OCI-LY7 (cell line): ENCODE measurements at regions not wholly inside any gene's neighbourhood (a gene's known extent, or its start where the extent isn't known, plus 50 kb on each side); places are given as distances from the start of the nearest gene placed in this dataset.

Experiments used
- BruUV-seq: library from RNA; stranded (reverse); fragments of 400-500 nt; replicated peaks from 2 replicates; lab custom pipeline; 2021; lab: Mats Ljungman, UMichigan
- CTCF ChIA-PET: fragments of 300-600 bp; sonication (Branson Sonifier 250); formaldehyde crosslinking; loops from one replicate; lab custom pipeline; 2022; ENCODE audit warnings: antibody characterized with exemption; ENCODE audit not compliant: unreplicated experiment; lab: Charles Lee
- POLR2A ChIA-PET: fragments of 300-600 bp; sonication (Branson Sonifier 250); formaldehyde crosslinking; loops from one replicate; lab custom pipeline; 2022; ENCODE audit warnings: antibody characterized with exemption; lab: Charles Lee
- DNase-seq: peaks from one replicate; pipeline ENCODE4 v3.0.0-alpha.2; 2015; ENCODE audit warnings: low spot score
- H2AFZ ChIP-seq: fragments of 200-600 bp; sonication (generic), shearing (Covaris generic); 2 replicates; pipeline ENCODE4 v1.6.1; 2014; ENCODE audit warnings: mild to moderate bottlenecking, antibody characterized with exemption, low read length, moderate library complexity
- H3K27ac ChIP-seq: fragments of 200-600 bp; sonication (generic); 2 replicates; pipeline ENCODE4 v1.5.1; 2014; ENCODE audit warnings: mixed run types, low read depth, mild to moderate bottlenecking, moderate library complexity, low read length, inconsistent platforms; ENCODE audit not compliant: poor library complexity, severe bottlenecking
- H3K36me3 ChIP-seq: fragments of 200-600 bp; sonication (generic); 2 replicates; pipeline ENCODE4 v1.6.1; 2014; ENCODE audit warnings: mild to moderate bottlenecking, antibody characterized with exemption, low read length, moderate library complexity, mixed read lengths; ENCODE audit not compliant: insufficient read depth
- H3K4me1 ChIP-seq: fragments of 200-600 bp; sonication (generic); 2 replicates; pipeline ENCODE4 v1.5.1; 2014; ENCODE audit warnings: mild to moderate bottlenecking, low read length; ENCODE audit not compliant: insufficient read depth, poor library complexity, severe bottlenecking
- H3K4me2 ChIP-seq: fragments of 200-600 bp; sonication (generic); 2 replicates; pipeline ENCODE4 v1.6.1; 2014; ENCODE audit warnings: mild to moderate bottlenecking, low read length
- H3K4me3 ChIP-seq: fragments of 200-600 bp; sonication (generic); 2 replicates; pipeline ENCODE4 v1.5.1; 2014; ENCODE audit warnings: mild to moderate bottlenecking, low read depth, low read length; ENCODE audit not compliant: poor library complexity, severe bottlenecking
- H3K79me2 ChIP-seq: fragments of 200-600 bp; sonication (generic); 2 replicates; pipeline ENCODE4 v1.6.1; 2016; ENCODE audit warnings: low read depth, mild to moderate bottlenecking, low read length, moderate library complexity, mixed read lengths; ENCODE audit not compliant: insufficient read depth
- H3K9me2 ChIP-seq: fragments of 200-600 bp; sonication (generic); 2 replicates; pipeline ENCODE4 v1.6.1; 2016; ENCODE audit warnings: mild to moderate bottlenecking, low read length, mixed read lengths; ENCODE audit not compliant: insufficient read depth
- H3K9me3 ChIP-seq: fragments of 200-600 bp; sonication (generic); 2 replicates; pipeline ENCODE4 v1.6.1; 2014; ENCODE audit warnings: mild to moderate bottlenecking, mixed run types, low read length, mixed read lengths
- H4K20me1 ChIP-seq: fragments of 200-600 bp; sonication (generic); 2 replicates; pipeline ENCODE4 v1.6.1; 2014; ENCODE audit warnings: mild to moderate bottlenecking, antibody characterized with exemption, low read length, moderate library complexity, mixed read lengths; ENCODE audit not compliant: insufficient read depth
- EZH2phosphoT487 ChIP-seq: fragments of 200-600 bp; sonication (generic); IDR thresholded peaks from 2 replicates; pipeline ENCODE4 v1.6.1; 2018; ENCODE audit warnings: low read depth, borderline replicate concordance, mild to moderate bottlenecking, mixed run types, antibody characterized with exemption, low read length, moderate library complexity, mixed read lengths
- intact Hi-C: fragments of 100-400 bp; cut with micrococcal nuclease; formaldehyde crosslinking; loops from one replicate; pipeline ENCODE4 v1.10.0; 2022; ENCODE audit not compliant: unreplicated experiment
- TF ChIP-seq, protein P1 (sequence below): fragments of 200-600 bp; sonication (generic); conservative IDR thresholded peaks from 2 replicates; pipeline ENCODE4 v1.5.1; 2014; ENCODE audit warnings: mild to moderate bottlenecking, antibody characterized with exemption, low read length, moderate library complexity, mixed read lengths

DNA sequence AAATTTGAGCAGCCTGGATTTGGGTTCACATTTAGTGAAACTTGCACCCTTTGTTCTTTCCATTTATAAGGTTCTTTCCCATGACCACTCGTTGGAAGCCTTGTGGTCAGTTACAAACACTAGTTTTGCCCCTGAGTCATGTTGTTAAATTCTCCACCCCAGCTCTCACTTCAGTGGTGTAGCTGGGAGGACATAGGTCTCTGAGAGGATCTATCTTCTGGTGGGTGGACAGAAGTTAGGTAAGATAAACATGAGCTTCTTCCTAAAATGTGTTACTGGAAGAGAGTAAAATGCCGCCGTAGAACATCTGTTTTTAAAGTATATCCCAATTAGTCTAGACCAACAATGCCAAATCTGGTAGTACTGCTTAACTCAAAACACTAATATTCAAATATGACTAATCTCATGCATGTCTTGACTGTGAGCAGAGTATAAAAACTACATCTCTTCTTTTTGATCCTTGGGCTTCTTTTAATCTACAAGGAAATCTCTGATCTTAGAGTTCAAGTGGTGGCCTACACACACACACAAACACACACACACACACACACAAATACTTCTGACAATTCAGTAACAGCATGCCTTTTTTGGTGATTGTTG is 162.6 kb upstream of the FN1 start:
- H3K4me2 ChIP-seq, result no peak overlapping the region
- H3K36me3 ChIP-seq, result no peaks in the 10 kb centered on the region
- no peak overlapping the region for H2AFZ ChIP-seq
- no peak for DNase-seq
- intact Hi-C loops, result no loop called here
- BruUV-seq, result no TSS peak
- no peaks in the 10 kb centered on the region for H4K20me1 ChIP-seq
- ChIA-PET POLR2A (no interaction called here), CTCF (no interaction called here)
- no peaks in the 10 kb centered on the region for H3K9me3 ChIP-seq
- H3K79me2 ChIP-seq, result no peaks in the 10 kb centered on the region; the same call in 1 of the 2 replicates
- H3K9me2 ChIP-seq, result no peaks in the 10 kb centered on the region
- no peaks in the 10 kb centered on the region for H3K4me1 ChIP-seq
- no peak overlapping the region for H3K27ac ChIP-seq
- TF ChIP-seq, protein P1, sequence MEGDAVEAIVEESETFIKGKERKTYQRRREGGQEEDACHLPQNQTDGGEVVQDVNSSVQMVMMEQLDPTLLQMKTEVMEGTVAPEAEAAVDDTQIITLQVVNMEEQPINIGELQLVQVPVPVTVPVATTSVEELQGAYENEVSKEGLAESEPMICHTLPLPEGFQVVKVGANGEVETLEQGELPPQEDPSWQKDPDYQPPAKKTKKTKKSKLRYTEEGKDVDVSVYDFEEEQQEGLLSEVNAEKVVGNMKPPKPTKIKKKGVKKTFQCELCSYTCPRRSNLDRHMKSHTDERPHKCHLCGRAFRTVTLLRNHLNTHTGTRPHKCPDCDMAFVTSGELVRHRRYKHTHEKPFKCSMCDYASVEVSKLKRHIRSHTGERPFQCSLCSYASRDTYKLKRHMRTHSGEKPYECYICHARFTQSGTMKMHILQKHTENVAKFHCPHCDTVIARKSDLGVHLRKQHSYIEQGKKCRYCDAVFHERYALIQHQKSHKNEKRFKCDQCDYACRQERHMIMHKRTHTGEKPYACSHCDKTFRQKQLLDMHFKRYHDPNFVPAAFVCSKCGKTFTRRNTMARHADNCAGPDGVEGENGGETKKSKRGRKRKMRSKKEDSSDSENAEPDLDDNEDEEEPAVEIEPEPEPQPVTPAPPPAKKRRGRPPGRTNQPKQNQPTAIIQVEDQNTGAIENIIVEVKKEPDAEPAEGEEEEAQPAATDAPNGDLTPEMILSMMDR, result no peak
- TF ChIP-seq EZH2phosphoT487, result no peak
- H3K4me3 ChIP-seq, result no peak overlapping the region

DNA sequence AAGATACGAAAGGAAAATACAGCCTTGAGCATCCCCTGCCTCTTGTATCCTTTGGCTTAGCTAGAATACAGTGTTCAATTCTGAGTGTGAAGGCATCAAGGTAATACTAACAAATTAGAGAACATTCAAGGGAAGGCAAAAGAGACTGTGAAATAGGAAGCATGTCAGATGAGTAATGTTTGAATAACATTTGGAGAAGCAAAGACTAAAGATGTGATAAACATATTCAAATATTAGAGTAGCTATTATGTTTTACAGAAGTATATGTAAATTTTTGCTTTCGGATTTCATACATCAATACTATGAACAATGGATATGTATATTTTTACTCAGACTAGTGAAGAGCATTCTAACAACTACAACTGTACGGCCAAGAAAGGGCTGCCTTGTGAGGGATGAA is 161.7 kb upstream of the FN1 start:
- no peaks in the 10 kb centered on the region for H4K20me1 ChIP-seq
- H3K4me2 ChIP-seq, result no peak overlapping the region
- TF ChIP-seq EZH2phosphoT487, result no peak
- TF ChIP-seq, protein P1, result no peak
- H3K79me2 ChIP-seq, result no peaks in the 10 kb centered on the region; the same call in 1 of the 2 replicates
- CTCF ChIA-PET, result no interaction called here
- no peaks in the 10 kb centered on the region for H3K36me3 ChIP-seq
- no peak overlapping the region for H2AFZ ChIP-seq
- H3K9me2 ChIP-seq, result no peaks in the 10 kb centered on the region
- DNase-seq, result no peak
- no peaks in the 10 kb centered on the region for H3K9me3 ChIP-seq
- BruUV-seq, result no TSS peak
- H3K4me1 ChIP-seq, result no peaks in the 10 kb centered on the region
- POLR2A ChIA-PET, result interaction anchor here (0.6 to 0.7 kb wide), 2 partner anchors 181 to 1517 kb away, joined by 3 read pairs; no protein-coding TSS in a partner anchor
- no peak overlapping the region for H3K4me3 ChIP-seq
- no peak overlapping the region for H3K27ac ChIP-seq
- intact Hi-C loops, result no loop called here

DNA sequence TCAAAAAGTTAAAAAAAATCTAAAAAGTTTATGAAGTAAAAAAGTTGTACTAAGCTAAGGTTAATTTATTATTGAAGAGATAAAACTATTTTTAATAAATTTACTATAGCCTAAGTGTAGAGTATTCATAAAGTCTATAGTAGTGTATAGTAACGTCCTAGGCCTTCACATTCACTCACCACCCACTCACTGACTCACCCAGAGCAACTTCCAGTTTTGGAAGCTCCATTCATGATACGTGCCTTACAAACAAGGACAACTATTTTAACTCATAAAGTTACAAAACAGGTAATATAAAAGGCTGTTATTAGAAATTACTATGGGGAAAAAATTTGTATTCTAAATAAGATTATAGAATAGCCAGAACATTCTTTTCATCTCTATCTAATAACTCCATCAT is 158.9 kb upstream of the FN1 start:
- intact Hi-C loops, result no loop called here
- Histone ChIP-seq H3K9me3 (no peaks in the 10 kb centered on the region), H3K4me3 (no peak overlapping the region), H3K79me2 (no peaks in the 10 kb centered on the region; the same call in 1 of the 2 replicates), H2AFZ (no peak overlapping the region), H4K20me1 (no peaks in the 10 kb centered on the region), H3K9me2 (no peaks in the 10 kb centered on the region), H3K4me1 (no peaks in the 10 kb centered on the region), H3K36me3 (no peaks in the 10 kb centered on the region), H3K4me2 (no peak overlapping the region), H3K27ac (no peak overlapping the region)
- ChIA-PET POLR2A (interaction anchor here (0.8 kb wide), 1 partner anchor 180 kb away, joined by 3 read pairs; no protein-coding TSS in a partner anchor), CTCF (no interaction called here)
- DNase-seq, result no peak
- TF ChIP-seq EZH2phosphoT487, result no peak
- TF ChIP-seq, protein P1, result no peak
- BruUV-seq, result no TSS peak
